Activated T-helper 1 cell treated with anti-CD3 and anti-CD28 coated beads, Interleukin-12 subunit alpha, Interleukin-12 subunit beta, Interleukin-2, Interleukin-4 antibody, amounts not matched to agents 30 ng/mL and 10 ng/mL and 1 ng/mL, durations not matched to agents 14 hours and 24 hours and 36 hours (primary cell): ENCODE measurements at regions not wholly inside any gene's neighbourhood (a gene's known extent, or its start where the extent isn't known, plus 50 kb on each side); places are given as distances from the start of the nearest gene placed in this dataset.

ENCODE experiments used
- DNase-seq: peaks from one replicate; pipeline ENCODE4 v3.0.0; 2021; ENCODE audit warnings: low spot score
- H3K27ac Mint-ChIP-seq: one replicate; pipeline ENCODE4 v1.8.0; 2021; ENCODE audit warnings: mild to moderate bottlenecking, mixed read lengths
- H3K27me3 Mint-ChIP-seq: one replicate; pipeline ENCODE4 v1.8.0; 2022; ENCODE audit warnings: mild to moderate bottlenecking, moderate library complexity, mixed read lengths; ENCODE audit not compliant: insufficient read depth
- H3K36me3 Mint-ChIP-seq: one replicate; pipeline ENCODE4 v1.8.0; 2021; ENCODE audit warnings: low read depth, mixed read lengths
- H3K4me1 Mint-ChIP-seq: one replicate; pipeline ENCODE4 v1.8.0; 2021; ENCODE audit warnings: low read depth, mixed read lengths
- H3K4me3 Mint-ChIP-seq: one replicate; pipeline ENCODE4 v1.8.0; 2021; ENCODE audit warnings: mild to moderate bottlenecking, moderate library complexity, mixed read lengths
- H3K9me3 Mint-ChIP-seq: one replicate; pipeline ENCODE4 v1.8.0; 2021; ENCODE audit warnings: mixed read lengths
- intact Hi-C: fragments of 100-400 bp; cut with micrococcal nuclease; formaldehyde crosslinking; loops from one replicate; pipeline ENCODE4 v1.15.1; 2024

- Mint-ChIP-seq H3K4me1 (no peaks in the 10 kb centered on the region), H3K36me3 (no peaks in the 10 kb centered on the region), H3K4me3 (no peak overlapping the region), H3K27ac (no peak overlapping the region), H3K9me3 (no peaks in the 10 kb centered on the region), H3K27me3 (peaks cover 1% of the 10 kb centered on the region)
- DNase-seq, result no peak
- intact Hi-C loops, result no loop called here
Observed at GRCh38 chr7:36098096-36098495, 55.0 kb upstream of the EEPD1 start.

GRCh38 chr7:36100226-36100625 is 52.8 kb upstream of the EEPD1 start:
- Mint-ChIP-seq H3K27me3 (peaks cover 3% of the 10 kb centered on the region), H3K9me3 (no peaks in the 10 kb centered on the region), H3K27ac (no peak overlapping the region), H3K36me3 (no peaks in the 10 kb centered on the region), H3K4me1 (no peaks in the 10 kb centered on the region), H3K4me3 (no peak overlapping the region)
- DNase-seq, result no peak
- intact Hi-C loops, result no loop called here

- Mint-ChIP-seq H3K27ac (no peak overlapping the region), H3K4me1 (no peaks in the 10 kb centered on the region), H3K9me3 (no peaks in the 10 kb centered on the region), H3K36me3 (no peaks in the 10 kb centered on the region), H3K4me3 (no peak overlapping the region), H3K27me3 (peaks cover 3% of the 10 kb centered on the region)
- intact Hi-C loops, result no loop called here
- DNase-seq, result no peak
Observed at GRCh38 chr7:36100634-36101033, 52.4 kb upstream of the EEPD1 start.
